ENCODE measurements at regions not wholly inside any gene's neighbourhood (a gene's known extent, or its start where the extent isn't known, plus 50 kb on each side); places are given as distances from the start of the nearest gene placed in this dataset.

- TF ChIP-seq CTCF (IDR thresholded peaks at IDR 0.05; ENCODE audit: insufficient read depth, low read depth, low read length) (no peak), EZH2 (IDR thresholded peaks at IDR 0.05; ENCODE audit: insufficient read depth, low read length) (no peak)
These were observed 340.3 kb upstream of the CD180 start for GRCh38 chr5:67536866-67537265.

Measured in astrocyte (in vitro differentiated cells and primary cell).